ENCODE measurements at regions not wholly inside any gene's neighbourhood (a gene's known extent, or its start where the extent isn't known, plus 50 kb on each side); places are given as distances from the start of the nearest gene placed in this dataset.

DNA sequence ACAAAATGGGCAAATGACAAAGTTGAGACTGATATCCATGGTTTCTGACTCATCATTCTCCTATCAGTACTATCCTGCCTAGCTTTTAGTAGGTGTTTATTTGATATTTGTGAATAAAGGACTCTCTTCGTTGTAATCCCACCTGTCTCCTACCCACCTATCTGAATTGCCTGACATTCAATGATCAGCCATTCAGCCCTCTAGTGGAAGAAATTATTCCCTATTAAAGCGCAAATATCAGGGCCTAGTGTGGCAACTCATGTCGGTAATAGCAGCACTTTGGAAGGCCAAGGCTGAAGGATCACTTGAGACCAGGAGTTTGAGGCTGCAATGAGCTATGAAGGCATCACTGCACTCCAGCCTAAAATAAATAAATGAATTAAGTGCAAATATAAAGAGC is 195.7 kb upstream of the SETMAR start:
- no peak overlapping the region for H3K27ac Mint-ChIP-seq (ENCODE audit: unreplicated experiment)
- H3K27me3 ChIP-seq (ENCODE audit: insufficient read depth, low read length) = no peaks in the 10 kb centered on the region
- no peak overlapping the region for H3K27ac ChIP-seq (ENCODE audit: low read depth, low read length)

DNA sequence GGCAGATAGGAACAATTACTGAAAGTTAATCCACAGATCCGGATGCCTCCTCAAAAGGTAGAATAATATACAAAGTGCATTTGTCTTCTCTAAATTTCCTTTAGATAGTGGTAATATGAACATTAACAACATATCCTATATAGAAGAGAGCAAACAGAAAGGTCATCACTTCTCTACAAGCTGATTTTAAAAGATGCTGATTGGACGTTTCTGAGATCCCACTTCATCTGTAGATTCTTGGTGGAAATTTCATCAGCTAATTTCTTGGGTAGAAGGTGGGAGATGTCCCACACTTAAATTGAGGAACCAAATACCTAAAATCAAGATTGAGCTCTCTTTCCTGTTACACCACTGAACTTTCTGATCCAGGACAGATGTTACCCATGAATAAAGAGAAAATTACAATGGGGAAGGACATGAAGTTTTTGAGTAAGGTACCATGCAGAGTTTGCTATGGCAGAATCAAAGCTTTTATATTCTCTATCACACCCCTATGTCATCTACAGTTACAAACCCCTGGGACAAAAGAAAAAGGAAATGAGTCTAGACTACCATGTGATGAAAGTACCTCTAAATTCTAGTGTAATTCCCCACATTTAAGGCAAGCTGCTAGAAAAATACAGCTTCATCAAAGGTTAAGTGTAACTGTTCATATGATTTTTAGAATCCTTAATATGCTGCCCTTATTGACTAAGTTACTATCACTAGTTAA is 189.2 kb upstream of the SETMAR start:
- no peak overlapping the region for H3K4me3 Mint-ChIP-seq (ENCODE audit: unreplicated experiment)

More for the DNA sequence above, 195.7 kb upstream of the SETMAR start:
- no peak overlapping the region for H3K4me2 ChIP-seq (ENCODE audit: low read length)
- H3K36me3 ChIP-seq (ENCODE audit: insufficient read depth, low read length) = no peaks in the 10 kb centered on the region
- H3K9ac ChIP-seq (ENCODE audit: low read length) = no peak overlapping the region
- Mint-ChIP-seq H3K4me1 (ENCODE audit: low read depth, unreplicated experiment) (no peaks in the 10 kb centered on the region), H3K27me3 (ENCODE audit: low read depth, unreplicated experiment) (no peaks in the 10 kb centered on the region), H3K4me3 (ENCODE audit: unreplicated experiment) (no peak overlapping the region), H3K36me3 (ENCODE audit: low read depth, unreplicated experiment) (no peaks in the 10 kb centered on the region), H3K9me3 (ENCODE audit: unreplicated experiment) (peaks cover 2% of the 10 kb centered on the region)
- H4K20me1 ChIP-seq (ENCODE audit: insufficient read depth, low read length) = no peaks in the 10 kb centered on the region
- H2AFZ ChIP-seq (ENCODE audit: low read depth, low read length) = no peak overlapping the region
- no peak overlapping the region for H3K4me3 ChIP-seq (ENCODE audit: insufficient read depth, low read depth, low read length)
- DNase-seq (ENCODE audit: low read depth) = no peak
- H3K79me2 ChIP-seq (ENCODE audit: insufficient read depth, low read length) = no peaks in the 10 kb centered on the region
- no peak for FAIRE-seq
- TF ChIP-seq, protein P1, sequence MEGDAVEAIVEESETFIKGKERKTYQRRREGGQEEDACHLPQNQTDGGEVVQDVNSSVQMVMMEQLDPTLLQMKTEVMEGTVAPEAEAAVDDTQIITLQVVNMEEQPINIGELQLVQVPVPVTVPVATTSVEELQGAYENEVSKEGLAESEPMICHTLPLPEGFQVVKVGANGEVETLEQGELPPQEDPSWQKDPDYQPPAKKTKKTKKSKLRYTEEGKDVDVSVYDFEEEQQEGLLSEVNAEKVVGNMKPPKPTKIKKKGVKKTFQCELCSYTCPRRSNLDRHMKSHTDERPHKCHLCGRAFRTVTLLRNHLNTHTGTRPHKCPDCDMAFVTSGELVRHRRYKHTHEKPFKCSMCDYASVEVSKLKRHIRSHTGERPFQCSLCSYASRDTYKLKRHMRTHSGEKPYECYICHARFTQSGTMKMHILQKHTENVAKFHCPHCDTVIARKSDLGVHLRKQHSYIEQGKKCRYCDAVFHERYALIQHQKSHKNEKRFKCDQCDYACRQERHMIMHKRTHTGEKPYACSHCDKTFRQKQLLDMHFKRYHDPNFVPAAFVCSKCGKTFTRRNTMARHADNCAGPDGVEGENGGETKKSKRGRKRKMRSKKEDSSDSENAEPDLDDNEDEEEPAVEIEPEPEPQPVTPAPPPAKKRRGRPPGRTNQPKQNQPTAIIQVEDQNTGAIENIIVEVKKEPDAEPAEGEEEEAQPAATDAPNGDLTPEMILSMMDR (IDR thresholded peaks at IDR 0.05; ENCODE audit: insufficient read depth, low read depth, low read length) = no peak
- no peak for TF ChIP-seq EZH2 (IDR thresholded peaks at IDR 0.05; ENCODE audit: insufficient read depth, low read length)
- H3K4me1 ChIP-seq (ENCODE audit: insufficient read depth, low read length) = no peaks in the 10 kb centered on the region
- H3K9me3 ChIP-seq (ENCODE audit: insufficient read depth, low read depth, low read length) = no peaks in the 10 kb centered on the region

More for the DNA sequence above, 189.2 kb upstream of the SETMAR start:
- Histone ChIP-seq H3K4me1 (ENCODE audit: insufficient read depth, low read length) (no peaks in the 10 kb centered on the region), H3K9me3 (ENCODE audit: insufficient read depth, low read depth, low read length) (no peaks in the 10 kb centered on the region), H3K27me3 (ENCODE audit: insufficient read depth, low read length) (no peaks in the 10 kb centered on the region), H3K36me3 (ENCODE audit: insufficient read depth, low read length) (no peaks in the 10 kb centered on the region), H3K79me2 (ENCODE audit: insufficient read depth, low read length) (no peaks in the 10 kb centered on the region), H3K9ac (ENCODE audit: low read length) (no peak overlapping the region), H3K4me2 (ENCODE audit: low read length) (no peak overlapping the region), H3K27ac (ENCODE audit: low read depth, low read length) (no peak overlapping the region), H4K20me1 (ENCODE audit: insufficient read depth, low read length) (no peaks in the 10 kb centered on the region), H3K4me3 (ENCODE audit: insufficient read depth, low read depth, low read length) (no peak overlapping the region), H2AFZ (ENCODE audit: low read depth, low read length) (no peak overlapping the region)
- no peaks in the 10 kb centered on the region for H3K27me3 Mint-ChIP-seq (ENCODE audit: low read depth, unreplicated experiment)
- no peaks in the 10 kb centered on the region for H3K9me3 Mint-ChIP-seq (ENCODE audit: unreplicated experiment)
- H3K36me3 Mint-ChIP-seq (ENCODE audit: low read depth, unreplicated experiment) = no peaks in the 10 kb centered on the region
- no peak for FAIRE-seq
- no peak overlapping the region for H3K27ac Mint-ChIP-seq (ENCODE audit: unreplicated experiment)
- TF ChIP-seq, protein P1 (IDR thresholded peaks at IDR 0.05; ENCODE audit: insufficient read depth, low read depth, low read length) = no peak
- TF ChIP-seq EZH2 (IDR thresholded peaks at IDR 0.05; ENCODE audit: insufficient read depth, low read length) = no peak
- H3K4me1 Mint-ChIP-seq (ENCODE audit: low read depth, unreplicated experiment) = no peaks in the 10 kb centered on the region
- no peak for DNase-seq (ENCODE audit: low read depth)

Data from astrocyte (in vitro differentiated cells and primary cell).